HG03571 (cell line): ENCODE measurements at regions not wholly inside any gene's neighbourhood (a gene's known extent, or its start where the extent isn't known, plus 50 kb on each side); places are given as distances from the start of the nearest gene placed in this dataset.
"Not testable (repeated sequence)": the region's sequence is repeated elsewhere in the genome, so short reads cannot be mapped to it uniquely, and the experiment has no call there.

ENCODE experiments used
- ATAC-seq: cut with Tn5 transposase; IDR thresholded peaks from one replicate; pipeline ENCODE4 v1.9.1; 2021; ENCODE audit not compliant: unreplicated experiment

DNA sequence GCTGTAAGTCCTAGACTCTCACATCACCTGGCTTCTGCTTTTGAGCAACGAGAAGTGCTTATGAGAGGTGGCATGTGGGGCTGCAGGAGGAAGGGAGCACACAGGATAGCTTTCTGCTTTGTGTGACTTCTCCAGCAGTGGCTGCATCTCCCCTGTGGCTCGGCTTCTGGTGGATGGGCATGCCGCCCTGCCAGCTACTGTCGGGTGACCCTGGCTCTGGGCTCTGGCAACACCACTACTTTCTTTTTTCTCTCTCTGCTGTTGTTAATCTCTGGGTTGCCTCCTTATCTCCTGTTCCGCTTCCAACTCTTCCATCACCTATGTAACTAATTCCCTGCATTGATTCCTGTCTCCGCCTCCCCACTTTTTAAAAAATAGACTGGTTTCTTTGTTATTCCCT is 209.1 kb upstream of the DAAM1 start:
- ATAC-seq = no peak

DNA sequence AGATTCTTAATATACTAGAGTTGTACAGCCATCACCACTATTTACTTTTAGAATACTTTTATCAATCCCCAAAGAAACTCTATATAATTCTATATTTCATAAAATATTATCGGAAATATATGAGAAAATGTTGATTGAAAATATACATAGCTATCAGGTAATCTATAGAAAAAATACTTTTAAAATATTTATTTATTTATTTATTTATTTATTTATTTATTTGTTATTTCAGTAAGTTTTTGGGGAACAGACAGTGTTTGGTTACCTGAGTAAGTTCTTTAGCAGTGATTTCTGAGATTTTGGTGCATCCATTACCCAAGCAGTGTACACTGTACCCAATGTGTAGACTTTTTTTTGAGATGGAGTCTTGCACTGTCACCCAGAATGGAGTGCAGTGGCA is 206.6 kb upstream of the DAAM1 start:
- no peak for ATAC-seq

DNA sequence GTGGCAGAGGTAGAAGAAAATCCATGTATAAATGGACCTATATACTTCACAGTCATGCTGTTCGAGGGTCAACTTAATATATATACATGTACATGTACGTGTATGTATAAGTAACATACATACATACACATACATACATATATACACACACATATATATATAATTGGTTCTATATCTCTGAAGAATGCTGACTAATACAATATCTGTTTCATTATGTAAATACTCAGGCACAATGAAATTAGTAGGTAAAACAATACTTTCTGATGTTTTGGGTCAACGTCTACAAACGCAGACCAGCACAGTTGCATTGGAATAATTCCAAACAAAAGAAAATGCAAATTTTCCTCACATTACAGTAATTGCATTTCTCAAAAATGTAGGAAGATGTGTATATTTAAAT is 202.7 kb upstream of the DAAM1 start:
- ATAC-seq = no peak

DNA sequence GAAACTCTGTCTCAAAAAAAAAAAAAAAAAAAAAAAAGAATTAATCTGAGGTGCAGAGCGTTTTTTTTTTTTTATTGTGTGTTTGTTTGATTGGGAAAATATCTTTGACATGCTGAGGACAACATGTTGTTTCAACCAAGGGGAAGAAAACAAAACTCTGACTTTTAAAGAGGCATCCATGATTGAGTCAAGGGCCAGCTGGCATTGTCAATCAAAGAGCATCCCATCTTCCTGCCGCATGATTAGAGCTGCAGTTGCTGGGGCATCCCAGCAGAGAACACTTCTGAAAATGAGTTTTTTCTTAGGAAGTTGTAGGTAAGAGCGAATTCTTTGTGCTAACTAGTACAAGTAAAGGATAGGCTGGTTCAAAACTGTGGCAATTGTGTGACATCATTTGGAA is 200.9 kb upstream of the DAAM1 start:
- no peak for ATAC-seq

DNA sequence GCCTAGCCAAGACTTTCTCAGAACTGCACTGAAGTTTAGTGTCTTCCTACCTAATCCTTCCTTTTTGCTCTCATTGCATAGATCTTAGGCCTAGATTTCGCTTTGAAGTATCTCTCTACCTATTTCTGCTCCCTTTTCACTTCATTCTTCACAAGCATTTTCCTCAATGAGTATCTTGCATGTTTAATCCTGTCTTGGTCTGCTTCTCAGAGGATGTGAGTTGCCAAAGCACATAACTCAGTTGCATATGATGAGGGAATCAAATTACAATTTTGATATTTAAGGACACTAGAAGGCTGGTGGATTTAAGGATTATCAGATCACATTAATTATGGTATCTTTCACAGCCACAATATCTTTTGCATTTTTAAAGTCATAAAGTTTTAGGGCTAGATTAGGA is 195.5 kb upstream of the DAAM1 start:
- no peak for ATAC-seq

DNA sequence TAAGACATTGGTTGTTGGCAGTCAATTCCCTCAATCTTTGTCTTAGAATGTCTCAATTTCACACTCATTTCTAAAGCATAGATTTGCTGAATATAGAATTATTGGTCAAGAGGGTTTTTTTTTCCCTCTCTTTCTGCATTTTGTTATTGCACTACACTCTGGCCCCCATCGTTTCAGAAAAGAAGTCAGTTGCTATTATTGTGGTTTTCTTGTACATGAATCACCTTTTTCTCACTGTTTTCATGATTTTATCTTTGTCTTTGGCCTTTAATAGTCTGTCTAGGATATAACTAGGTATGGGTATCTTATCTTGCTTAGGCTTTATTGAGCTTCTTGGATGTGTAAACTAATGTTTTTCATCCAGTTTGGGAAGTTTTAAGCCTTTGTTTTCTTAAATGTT is 194.3 kb upstream of the DAAM1 start:
- ATAC-seq = no peak

DNA sequence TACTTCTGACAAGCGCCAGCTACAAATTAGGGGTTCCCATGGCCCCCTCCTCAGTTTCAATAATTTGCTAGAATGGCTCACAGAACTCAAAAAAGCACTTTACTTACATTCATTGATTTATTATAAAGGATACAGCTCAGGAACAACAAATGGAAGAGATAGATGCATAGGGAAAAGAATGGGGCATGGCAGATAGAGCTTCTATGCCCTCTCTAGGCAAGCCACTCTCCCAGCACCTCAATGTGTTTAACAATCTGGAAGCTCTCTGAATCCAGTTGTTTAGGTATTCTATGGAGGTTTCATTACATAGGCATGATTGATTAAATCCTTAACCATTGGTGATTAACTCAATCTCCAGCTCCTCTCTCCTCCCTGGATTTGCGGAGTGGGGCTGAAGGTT is 184.5 kb upstream of the DAAM1 start:
- ATAC-seq = no peak

DNA sequence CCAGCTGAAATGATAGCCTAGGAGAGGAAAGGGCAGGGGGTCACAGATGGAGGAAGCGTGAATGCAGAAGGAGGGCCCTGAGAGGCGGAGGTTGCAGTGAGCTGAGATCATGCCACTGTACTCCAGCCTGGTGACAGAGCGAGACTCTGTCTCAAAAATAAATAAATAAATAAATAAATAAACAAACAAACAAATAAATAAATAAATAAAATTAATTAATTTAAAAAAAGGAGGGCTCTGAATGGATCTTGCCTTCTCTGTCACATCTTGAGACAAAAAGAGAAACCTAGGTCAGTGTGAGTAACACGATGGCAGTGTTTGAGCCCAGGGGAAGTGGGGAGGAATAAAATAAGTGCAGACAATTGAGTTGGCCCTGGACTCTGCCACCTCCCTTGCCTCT is 182.3 kb upstream of the DAAM1 start:
- not testable (repeated sequence) for ATAC-seq

DNA sequence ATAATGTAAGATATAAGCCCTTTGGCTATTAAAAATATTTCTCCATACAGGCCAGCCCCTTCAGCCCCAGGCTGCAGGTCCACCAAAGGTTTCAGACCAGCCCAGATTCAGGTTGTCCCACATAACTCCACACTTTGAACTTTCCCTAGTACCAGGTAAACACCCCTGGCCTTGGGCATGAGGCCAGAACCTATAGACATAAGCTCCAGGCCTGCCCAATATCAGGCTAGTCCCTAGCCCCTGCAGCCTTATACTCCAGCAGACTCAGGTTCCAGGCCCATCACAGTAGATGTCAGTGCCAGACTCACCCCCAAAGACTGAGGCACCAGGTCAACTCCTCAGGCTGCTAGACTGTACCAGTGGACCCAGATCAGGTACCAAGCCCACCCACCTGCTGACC is 178.5 kb upstream of the DAAM1 start:
- no peak for ATAC-seq

DNA sequence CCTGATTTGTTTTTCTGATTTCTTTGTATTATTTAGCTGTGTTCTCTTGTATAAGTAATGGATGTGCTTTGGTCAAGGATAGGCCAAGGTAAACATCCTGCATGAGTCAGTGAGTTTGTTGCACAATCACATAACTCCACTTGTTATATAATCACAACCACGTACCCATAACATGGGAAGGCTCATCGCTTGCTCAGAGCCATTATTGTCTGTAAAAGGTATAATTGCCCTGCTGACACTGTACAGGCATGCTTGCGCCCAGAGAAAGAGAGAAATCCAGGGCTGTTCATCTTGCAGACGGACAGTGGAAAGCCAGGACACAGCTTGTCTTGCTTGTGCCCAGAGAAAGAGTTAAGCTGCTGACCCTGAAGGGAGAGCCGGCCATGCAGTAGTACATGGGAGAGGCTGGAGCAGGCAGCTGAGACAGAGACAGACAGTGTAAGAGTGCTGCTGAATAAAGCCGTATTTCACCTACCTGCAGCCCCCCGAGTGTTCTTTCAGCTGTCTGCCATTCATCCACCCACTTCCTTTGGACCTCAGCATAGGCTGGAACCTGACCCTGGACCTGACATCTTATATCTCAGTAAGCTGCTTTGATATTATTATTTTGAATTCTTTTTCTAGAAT is 174.7 kb upstream of the DAAM1 start:
- ATAC-seq = no peak

DNA sequence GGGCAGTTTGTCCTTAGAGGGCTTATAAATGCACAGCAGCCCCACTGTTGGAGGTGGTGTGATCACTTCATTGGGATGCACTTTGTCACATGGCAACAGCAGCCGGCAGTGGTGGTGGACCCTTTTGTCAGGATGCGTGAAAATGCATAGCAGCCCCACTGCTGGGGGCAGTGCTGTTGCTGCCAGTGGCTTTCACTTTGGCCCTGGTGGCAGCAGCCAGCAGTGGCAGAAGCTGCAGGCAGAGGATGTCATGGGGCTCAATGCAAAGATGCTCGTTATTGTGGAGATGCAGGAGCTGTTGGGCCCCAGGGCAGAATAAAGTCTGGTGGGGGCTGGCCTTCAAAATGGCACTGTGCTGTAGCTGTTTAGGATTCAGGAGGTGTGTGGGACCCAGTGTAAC is 173.0 kb upstream of the DAAM1 start:
- no peak for ATAC-seq

DNA sequence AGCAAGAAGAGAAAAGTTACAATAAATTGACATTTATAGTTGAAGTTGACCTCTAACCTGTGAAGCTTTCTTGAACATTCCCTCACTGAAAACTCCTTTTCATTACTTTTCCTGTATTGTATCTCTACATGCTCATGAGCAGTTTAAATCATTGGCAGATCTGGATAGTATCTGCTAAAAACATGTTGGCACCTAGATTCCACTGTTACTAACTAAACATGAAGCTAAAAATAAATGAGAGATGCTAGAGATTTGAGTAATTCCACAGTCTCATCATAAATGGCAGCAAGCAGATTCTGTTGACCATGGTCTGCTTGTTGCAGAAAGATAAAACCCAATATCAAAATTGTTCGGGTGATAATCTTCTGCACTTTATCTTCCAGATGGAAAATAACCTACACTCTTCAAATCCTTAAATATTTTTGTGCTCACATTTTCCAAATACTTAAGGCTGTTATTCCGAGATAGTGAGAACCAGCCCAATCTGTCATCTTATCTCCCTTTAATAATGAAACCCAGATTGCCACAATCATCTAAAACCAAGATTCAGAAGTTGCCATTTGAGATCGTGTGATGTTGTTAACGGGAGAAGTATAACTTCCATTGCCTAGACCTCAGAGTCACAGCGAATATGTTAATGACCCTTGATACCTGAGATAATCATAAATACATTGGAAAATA is 171.0 kb upstream of the DAAM1 start:
- ATAC-seq = no peak

DNA sequence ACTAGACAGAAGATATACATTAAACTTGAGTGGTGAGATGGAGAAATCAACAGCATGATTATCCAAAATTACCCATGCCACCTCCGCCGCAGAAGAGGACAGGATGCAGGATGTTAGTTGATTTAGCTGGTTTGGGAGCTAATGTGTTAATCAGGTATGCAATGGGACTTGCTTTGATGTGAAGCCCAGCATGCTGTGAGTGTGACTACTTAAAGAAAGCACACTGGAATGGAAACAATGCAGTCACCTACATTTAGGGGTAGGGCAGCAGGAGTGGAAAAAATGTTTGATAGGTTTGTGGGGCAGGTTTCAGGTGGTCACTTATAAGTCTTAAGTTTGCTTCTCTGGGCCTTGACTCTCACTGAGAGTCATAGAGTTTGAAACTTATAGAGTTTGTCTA is 170.0 kb upstream of the DAAM1 start:
- ATAC-seq = no peak

DNA sequence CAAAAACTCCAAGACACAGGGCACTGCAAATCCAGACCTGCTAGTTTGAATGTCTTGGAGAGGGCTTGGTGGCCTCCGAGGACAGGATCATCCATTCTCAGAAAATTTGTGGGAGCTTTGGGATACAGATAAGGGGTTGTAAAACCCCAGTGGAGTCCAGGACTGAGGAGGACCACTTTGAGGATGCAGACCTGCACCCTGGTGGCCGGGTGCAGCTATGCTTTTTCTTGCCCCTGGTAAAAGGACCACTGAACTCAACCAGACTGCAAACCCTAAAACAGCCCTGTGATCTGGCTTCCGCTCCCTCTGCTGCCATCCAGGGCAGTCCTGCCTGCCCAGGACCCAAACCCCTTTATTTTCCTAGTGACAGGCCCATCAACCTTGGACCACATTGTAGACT is 169.5 kb upstream of the DAAM1 start:
- no peak for ATAC-seq

DNA sequence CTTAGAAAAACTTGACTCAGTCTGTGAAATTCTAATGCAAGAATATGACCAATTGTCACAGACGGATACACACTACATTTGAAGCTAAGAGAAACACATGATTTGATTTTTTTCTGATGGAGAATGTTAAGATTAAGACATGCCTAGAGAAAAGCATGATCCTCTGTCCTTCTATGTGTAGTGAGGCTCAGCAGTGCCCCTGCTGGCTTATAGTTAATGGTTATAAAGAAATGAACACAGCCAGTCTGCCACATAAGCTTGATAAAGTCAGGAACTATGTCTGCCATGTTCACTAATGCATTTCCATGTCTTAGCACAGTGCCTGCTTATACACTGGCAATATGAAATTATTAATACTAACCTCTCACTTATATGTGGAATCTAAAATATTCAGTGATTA is 168.1 kb upstream of the DAAM1 start:
- ATAC-seq = no peak

DNA sequence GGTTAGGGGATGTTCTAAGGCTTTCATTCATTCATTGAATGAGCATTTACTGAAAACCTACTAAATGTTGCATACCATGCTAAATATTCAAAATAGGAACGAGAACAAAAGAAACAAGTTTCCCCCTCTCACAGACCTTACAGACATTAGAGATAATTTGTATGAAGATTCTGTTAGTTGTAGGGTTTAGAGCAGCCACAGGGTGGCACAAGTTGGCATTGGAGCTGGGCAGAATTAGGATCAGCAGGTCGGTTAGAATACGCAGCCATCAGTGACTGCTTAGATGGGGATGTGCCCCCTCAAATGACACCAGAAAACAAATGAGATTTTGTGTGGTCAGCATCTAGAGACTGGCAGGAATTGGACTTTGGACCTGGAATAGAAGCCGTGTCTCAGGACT is 166.3 kb upstream of the DAAM1 start:
- no peak for ATAC-seq

DNA sequence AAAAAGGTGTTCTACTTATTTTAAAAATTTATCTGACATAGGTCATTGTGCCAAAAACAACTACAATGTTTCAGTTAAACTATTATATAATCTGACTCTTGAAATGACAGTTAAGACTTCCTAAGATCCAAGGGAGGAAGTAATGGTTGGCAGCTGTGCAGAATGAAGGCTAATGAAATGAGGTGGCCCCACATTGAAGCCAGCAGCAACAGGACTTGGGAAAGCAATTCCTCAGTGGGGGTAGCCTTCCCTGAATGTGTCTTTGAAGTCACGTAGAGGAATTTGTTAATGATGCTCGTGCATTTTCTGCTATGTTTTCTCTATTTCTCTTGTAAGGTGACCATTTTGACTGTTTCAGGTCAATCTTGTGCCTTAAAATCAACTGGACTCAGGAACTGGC is 162.4 kb upstream of the DAAM1 start:
- ATAC-seq = no peak

DNA sequence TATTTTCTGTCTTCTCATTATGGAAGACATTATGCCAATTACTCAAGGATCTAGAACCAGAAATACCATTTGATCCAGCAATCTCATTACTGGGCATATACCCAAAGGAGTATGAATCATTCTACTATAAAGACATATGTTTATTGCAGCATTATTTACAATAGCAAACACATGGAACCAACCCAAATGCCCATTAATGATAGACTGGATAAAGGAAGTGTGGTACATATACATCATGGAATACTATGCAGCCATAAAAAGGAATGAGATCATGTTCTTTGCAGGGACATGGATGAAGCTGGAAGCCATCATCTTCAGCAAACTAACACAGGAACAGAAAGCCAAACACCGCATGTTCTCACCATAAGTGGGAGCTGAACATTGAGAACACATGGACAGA is 161.8 kb upstream of the DAAM1 start:
- not testable (repeated sequence) for ATAC-seq

DNA sequence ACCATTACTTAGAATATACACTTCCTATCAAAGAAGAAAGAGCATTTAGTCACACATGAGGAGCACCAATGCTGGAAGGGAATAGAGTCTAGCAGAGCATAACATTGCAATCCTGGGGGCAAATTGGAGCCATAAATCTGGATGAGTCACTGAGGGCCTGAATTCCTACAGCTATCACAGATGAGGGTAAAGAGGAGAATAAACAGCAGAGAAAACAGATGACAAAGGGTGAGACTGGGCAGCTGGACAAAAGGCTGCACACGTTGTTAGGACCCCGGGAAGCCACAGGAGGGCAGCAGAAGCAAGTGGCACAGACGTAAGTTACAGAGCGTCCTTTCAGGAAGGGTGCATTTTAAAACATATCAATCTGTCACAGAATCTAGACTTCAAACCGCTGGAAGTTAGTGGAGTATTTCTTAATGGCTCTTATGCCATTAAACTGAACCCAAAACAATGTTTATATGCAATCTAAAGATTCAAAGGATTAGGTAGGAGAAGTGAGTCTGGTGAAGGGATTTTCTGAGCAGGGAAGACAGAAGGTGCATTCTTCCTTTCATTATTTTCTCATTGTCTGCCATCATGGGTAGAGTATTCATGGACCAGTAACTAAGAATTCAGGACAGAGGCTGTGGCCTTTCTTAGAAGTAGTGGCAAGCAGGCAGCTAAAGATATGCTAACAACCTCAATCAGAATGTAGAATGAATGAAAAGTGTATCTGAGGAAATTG is 159.8 kb upstream of the DAAM1 start:
- ATAC-seq = peak; percentile 97

DNA sequence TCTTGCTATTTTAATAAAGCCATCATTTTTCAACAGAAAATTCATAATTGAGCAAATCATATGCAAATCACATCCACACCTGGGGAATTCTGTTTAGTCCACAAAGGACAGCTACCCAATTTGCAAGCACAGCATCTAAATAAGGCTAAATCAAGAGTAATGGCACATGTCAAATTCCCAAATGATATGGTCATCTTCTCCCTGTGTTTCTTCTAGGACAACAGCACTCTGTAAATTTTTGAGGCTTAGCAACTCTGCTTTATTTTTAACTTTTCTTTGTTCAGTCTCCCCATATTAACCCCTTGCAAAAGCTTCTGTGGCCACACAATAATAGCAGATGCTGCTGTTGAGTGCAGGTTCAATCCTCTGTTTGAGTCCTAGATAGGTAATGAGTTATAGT is 155.6 kb upstream of the DAAM1 start:
- no peak for ATAC-seq

DNA sequence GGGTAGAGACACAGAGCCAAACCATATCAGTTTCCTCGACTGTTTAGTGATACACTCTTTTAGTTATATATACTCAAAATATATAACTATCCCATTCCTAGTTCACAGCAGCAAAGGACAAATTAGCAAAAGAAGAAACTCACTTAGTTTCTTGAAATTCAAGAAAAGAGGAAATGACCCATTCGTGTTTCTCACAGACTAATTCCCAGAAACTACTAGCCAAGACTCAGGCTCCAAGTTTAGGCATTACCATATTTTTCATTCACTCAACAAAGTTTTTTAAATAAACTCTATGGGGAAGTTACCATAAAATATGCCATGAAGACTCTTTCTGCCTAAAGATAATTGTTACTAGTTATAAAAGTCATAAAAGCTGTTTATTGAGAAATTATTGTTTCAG is 152.3 kb upstream of the DAAM1 start:
- no peak for ATAC-seq

DNA sequence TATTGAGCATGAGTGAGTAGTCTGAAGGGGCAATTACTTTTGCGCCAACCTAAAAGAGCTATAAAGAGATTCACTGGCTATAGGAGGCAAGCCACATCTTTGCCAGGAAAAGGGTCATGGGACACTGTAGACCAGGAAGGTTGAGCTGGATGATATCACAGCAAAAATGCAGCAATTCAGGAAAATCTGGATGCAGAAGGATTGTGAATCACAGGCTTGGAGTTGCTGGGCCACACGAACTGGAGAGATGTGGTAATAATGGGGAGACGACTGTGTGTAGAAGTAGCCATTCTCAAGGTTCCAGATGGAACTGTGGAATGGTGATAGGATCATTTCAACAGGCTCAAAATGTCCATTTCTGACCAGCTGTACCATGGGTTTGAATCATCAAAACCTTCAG is 151.4 kb upstream of the DAAM1 start:
- no peak for ATAC-seq

DNA sequence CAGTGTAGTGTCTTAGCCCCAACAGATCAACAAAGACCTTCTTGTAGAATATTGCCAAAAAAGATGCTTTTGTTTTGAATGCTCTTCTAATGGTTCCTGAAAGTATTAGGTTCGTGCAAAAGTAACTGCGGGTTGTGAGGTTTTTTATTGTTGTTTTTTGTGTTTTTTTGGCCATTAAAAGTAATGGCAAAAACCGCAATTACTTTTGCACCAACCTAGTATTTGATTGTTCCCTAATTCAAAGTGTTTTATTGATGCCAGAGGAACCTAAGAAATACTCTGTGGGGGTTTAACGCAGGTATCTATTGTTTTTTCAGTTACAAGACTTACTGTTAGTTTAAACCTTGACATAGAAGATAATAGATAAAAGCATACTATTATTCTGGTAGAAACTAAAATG is 150.8 kb upstream of the DAAM1 start:
- ATAC-seq = no peak
